ENCODE measurements at regions not wholly inside any gene's neighbourhood (a gene's known extent, or its start where the extent isn't known, plus 50 kb on each side); places are given as distances from the start of the nearest gene placed in this dataset.

DNA sequence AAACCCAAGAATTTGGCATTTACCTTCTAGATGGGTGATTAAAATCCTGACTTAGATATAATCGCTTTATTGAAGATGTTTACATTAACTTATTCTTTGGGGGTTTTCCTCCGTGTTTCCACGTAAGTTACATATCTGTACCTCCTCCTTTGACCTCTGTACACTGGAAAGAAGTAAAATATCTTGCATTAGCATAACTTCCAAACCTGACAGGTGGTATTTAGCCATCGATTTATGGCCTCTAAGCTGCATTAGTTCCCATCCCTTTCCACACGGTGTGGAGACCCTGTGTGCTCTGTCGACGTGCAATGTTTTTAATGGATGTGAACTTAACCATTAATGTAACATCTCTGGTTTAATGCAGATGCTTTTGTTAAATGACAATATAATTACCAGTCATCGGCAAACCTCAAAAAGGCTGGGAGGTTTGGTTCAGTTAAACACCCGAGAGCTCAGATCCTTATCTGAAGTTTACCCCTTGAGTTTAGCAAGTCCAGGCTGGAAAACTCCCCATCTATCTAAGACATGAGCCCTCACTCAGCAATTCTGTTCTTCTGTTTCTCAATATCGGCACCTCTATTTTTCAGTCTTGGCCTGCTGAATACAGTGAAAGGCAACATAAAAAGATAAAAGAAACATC is 295.2 kb downstream of the GATA3 start:
- DNase-seq (no peak), ATAC-seq (no peak)
- Mint-ChIP-seq H3K27ac (no peak overlapping the region), H3K9me3 (no peaks in the 10 kb centered on the region), H3K4me3 (no peak overlapping the region), H3K36me3 (no peaks in the 10 kb centered on the region), H3K27me3 (ENCODE audit: low read depth in 2 of 2) (peaks cover 9 to 15% of the 10 kb centered on the region in 2 donors), H3K4me1 (no peaks in the 10 kb centered on the region)
- Histone ChIP-seq H3K4me3 (ENCODE audit: low read length) (no peak overlapping the region), H3K9me3 (ENCODE audit: control insufficient read depth, insufficient read depth, low read length) (no peaks in the 10 kb centered on the region), H3K27ac (ENCODE audit: low read length) (no peak overlapping the region), H3K36me3 (ENCODE audit: control insufficient read depth, insufficient read depth, low read length) (no peaks in the 10 kb centered on the region), H3K27me3 (ENCODE audit: control insufficient read depth, insufficient read depth, low read length) (no peaks in the 10 kb centered on the region), H3K4me1 (ENCODE audit: control insufficient read depth, insufficient read depth, low read length) (no peaks in the 10 kb centered on the region)
- TF ChIP-seq, protein P1, sequence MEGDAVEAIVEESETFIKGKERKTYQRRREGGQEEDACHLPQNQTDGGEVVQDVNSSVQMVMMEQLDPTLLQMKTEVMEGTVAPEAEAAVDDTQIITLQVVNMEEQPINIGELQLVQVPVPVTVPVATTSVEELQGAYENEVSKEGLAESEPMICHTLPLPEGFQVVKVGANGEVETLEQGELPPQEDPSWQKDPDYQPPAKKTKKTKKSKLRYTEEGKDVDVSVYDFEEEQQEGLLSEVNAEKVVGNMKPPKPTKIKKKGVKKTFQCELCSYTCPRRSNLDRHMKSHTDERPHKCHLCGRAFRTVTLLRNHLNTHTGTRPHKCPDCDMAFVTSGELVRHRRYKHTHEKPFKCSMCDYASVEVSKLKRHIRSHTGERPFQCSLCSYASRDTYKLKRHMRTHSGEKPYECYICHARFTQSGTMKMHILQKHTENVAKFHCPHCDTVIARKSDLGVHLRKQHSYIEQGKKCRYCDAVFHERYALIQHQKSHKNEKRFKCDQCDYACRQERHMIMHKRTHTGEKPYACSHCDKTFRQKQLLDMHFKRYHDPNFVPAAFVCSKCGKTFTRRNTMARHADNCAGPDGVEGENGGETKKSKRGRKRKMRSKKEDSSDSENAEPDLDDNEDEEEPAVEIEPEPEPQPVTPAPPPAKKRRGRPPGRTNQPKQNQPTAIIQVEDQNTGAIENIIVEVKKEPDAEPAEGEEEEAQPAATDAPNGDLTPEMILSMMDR (IDR thresholded peaks at IDR 0.05) = no peak
- WGBS (ENCODE audit: insufficient coverage) = 80% methylated on average over 7 of the region's 10 CpGs
- intact Hi-C loops (cut with micrococcal nuclease) = no loop called here

DNA sequence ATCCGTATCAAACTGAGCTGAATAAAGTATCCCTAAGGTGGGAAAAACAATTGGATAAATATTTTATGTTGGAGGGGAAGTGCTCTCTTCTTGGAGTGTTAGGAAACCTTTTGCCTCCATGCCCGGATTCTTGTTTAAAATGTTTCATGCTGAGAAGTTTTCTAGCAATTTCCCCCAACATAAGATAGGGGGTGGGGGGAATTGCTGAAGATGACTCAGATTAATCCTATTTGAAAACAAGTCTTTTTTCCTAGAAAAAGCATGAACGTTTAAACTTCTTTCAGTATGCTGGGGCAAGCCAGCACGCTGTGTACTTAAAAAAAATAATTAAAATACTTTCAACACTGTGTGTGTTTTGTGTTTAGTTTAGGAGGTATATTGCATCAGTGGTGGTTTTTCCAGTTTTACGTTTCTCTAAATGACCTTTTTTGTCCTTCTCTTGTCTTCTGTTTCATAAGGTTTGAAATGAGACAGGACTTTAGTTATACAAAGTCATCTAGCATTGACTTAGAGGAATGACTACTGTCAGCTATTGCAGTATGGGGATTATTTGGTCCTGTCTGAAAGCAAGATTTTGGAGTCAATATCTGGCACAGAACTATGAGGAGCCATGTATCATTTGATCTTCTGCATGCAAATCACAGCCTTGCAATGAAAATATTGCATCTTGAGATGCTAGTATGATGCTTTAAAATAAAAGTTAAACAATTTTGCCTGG is 295.9 kb downstream of the GATA3 start:
- Histone ChIP-seq H3K4me1 (ENCODE audit: control insufficient read depth, insufficient read depth, low read length) (no peaks in the 10 kb centered on the region), H3K9me3 (ENCODE audit: control insufficient read depth, insufficient read depth, low read length) (no peaks in the 10 kb centered on the region), H3K27me3 (ENCODE audit: control insufficient read depth, insufficient read depth, low read length) (no peaks in the 10 kb centered on the region), H3K27ac (ENCODE audit: low read length) (no peak overlapping the region), H3K4me3 (ENCODE audit: low read length) (no peak overlapping the region), H3K36me3 (ENCODE audit: control insufficient read depth, insufficient read depth, low read length) (no peaks in the 10 kb centered on the region)
- no peaks in the 10 kb centered on the region for H3K4me1 Mint-ChIP-seq
- no peaks in the 10 kb centered on the region for H3K9me3 Mint-ChIP-seq
- ATAC-seq (no peak), DNase-seq (no peak)
- H3K27me3 Mint-ChIP-seq (ENCODE audit: low read depth in 2 of 2) = peaks cover 12 to 20% of the 10 kb centered on the region in 2 donors
- no peak overlapping the region for H3K4me3 Mint-ChIP-seq
- 100% methylated on average over 2 of the region's 5 CpGs for WGBS (ENCODE audit: insufficient coverage)
- H3K36me3 Mint-ChIP-seq = no peaks in the 10 kb centered on the region
- no peak overlapping the region for H3K27ac Mint-ChIP-seq
- intact Hi-C loops (cut with micrococcal nuclease) = no loop called here
- TF ChIP-seq, protein P1 (IDR thresholded peaks at IDR 0.05) = no peak

DNA sequence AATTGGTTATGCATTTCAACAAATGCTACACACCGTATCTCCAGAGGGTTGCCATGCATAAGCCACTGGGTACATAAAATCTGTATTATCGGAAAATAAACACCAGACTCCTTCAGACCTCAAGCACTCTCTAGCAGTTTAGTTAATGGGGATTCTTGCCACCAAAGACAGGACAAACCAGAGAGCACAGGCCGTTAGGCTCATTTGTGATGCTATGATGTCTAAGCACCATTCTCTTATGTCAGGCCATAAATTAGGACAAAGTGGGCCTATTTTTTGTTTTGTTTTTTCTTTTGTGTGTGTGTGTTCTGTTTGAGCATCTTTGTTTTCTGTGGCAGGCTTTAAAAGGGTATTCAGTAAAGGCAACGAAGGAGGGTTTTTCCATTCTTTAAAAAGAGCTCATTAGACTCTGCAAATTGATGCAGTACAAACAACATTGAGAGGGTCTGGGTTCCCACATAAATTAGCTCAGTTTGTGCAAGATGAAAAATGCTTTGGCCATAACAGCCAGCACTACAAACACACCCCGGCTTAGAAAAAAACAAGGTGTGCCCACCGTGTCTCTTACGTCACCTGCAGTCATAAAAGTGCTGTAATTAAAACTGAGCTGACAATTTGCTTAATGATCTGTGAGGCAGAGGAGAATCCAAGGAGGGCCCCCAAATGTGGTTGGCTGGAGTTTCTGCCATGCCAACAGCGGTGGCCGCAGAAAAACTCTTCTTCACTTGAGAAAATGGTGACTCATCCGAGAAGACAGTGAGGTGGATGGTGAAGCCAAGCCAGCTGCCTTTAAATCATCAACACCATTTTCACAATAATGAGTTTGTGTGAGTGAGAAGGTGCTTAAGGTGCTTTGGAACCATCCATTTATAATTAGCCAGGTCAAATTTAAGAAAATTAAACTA is 297.9 kb downstream of the GATA3 start:
- Histone ChIP-seq H3K36me3 (ENCODE audit: control insufficient read depth, insufficient read depth, low read length) (no peaks in the 10 kb centered on the region), H3K27ac (ENCODE audit: low read length) (no peak overlapping the region), H3K4me1 (ENCODE audit: control insufficient read depth, insufficient read depth, low read length) (no peaks in the 10 kb centered on the region), H3K4me3 (ENCODE audit: low read length) (no peak overlapping the region), H3K9me3 (ENCODE audit: control insufficient read depth, insufficient read depth, low read length) (no peaks in the 10 kb centered on the region), H3K27me3 (ENCODE audit: control insufficient read depth, insufficient read depth, low read length) (no peaks in the 10 kb centered on the region)
- Mint-ChIP-seq H3K27me3 (ENCODE audit: low read depth in 2 of 2) (peaks cover 19 to 30% of the 10 kb centered on the region in 2 donors), H3K36me3 (no peaks in the 10 kb centered on the region), H3K4me1 (no peaks in the 10 kb centered on the region), H3K27ac (no peak overlapping the region), H3K9me3 (no peaks in the 10 kb centered on the region), H3K4me3 (no peak overlapping the region)
- 96% methylated on average over 9 of the region's 10 CpGs for WGBS (ENCODE audit: insufficient coverage)
- intact Hi-C loops (cut with micrococcal nuclease) = no loop called here
- TF ChIP-seq, protein P1 (IDR thresholded peaks at IDR 0.05) = no peak
- DNase-seq (no peak), ATAC-seq (no peak)
